Brain pericyte (primary cell): ENCODE measurements at regions not wholly inside any gene's neighbourhood (a gene's known extent, or its start where the extent isn't known, plus 50 kb on each side); places are given as distances from the start of the nearest gene placed in this dataset.
"Not testable (repeated sequence)": the region's sequence is repeated elsewhere in the genome, so short reads cannot be mapped to it uniquely, and the experiment has no call there.

Experiments
- DNase-seq: peaks from one replicate; pipeline ENCODE4 v3.0.0-alpha.2; 2012; ENCODE audit warnings: low read depth, low spot score

GRCh38 chr2:82256983-82257632 is 1952.6 kb upstream of the LRRTM1 start:
- DNase-seq: no peak

- DNase-seq: no peak
Observed at GRCh38 chr2:82256288-82256687, 1951.7 kb upstream of the LRRTM1 start.

DNA sequence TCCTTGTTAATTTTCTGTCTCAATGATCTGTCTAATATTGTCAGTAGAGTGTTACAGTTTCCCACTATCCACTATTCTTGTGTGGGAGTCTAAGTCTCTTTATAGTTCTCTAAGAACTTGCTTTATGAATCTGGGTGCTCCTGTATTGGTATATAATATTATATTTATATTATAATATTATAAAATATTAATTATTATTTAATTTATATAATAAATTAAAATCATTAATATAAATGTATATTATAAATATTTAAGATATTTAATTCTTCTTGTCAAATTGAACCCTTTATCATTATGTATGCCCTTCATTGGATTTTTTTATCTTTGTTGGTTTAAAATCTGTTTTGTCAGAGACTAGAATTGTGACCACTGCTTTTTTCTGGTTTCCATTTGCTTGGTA is 1950.2 kb upstream of the LRRTM1 start:
- DNase-seq: no peak

- no peak for DNase-seq
Observed at GRCh38 chr2:82246220-82246775, 1941.7 kb upstream of the LRRTM1 start.

DNA sequence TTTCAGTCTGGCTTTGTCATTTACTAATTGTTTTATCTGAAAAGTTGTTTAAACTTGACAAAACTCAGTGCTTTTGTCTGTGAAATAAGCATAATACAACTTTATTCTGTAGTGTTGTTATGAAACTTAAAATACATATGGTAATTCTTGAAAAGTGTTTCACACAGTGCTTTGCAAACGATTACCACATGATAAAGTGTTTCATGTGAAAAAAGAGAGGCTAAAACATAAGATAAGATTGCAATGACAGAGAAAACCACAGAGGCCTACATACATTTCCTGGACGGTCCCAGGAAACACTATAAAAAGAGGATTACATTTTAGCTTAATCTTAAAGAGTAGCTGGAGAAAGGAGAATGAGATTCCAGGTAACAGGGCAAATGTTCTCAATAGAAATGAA is 1934.6 kb upstream of the LRRTM1 start:
- DNase-seq: no peak

DNA sequence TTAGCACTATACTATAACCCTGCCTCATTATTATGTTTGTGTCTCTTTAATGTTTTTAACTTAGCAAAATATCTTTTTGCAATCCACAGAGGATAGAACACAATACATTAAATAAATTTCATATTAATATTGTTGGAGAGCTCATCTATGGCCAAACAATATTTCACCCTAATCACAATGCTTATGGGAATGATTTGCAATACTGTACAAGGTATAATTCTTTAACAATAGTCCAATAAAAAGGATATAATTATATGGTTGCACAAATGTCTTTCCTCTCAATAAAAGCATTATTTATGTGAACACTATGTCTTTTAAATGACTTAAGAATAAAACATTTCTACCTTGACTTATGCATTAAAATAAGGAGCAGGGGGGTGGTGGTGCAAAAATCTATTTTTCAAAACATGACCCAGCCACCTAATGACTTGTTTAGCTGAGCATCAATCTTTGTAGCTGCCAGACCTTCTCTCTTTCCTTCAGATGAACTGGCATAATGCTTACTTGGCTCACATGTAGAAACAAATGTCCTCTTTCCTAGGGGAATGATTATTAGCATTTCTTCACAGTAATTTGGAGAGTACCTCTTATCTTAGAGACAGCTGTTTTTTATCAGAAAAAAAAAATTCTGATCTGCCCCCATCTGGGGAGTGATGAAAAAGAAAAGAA is 1933.6 kb upstream of the LRRTM1 start:
- no peak for DNase-seq

DNA sequence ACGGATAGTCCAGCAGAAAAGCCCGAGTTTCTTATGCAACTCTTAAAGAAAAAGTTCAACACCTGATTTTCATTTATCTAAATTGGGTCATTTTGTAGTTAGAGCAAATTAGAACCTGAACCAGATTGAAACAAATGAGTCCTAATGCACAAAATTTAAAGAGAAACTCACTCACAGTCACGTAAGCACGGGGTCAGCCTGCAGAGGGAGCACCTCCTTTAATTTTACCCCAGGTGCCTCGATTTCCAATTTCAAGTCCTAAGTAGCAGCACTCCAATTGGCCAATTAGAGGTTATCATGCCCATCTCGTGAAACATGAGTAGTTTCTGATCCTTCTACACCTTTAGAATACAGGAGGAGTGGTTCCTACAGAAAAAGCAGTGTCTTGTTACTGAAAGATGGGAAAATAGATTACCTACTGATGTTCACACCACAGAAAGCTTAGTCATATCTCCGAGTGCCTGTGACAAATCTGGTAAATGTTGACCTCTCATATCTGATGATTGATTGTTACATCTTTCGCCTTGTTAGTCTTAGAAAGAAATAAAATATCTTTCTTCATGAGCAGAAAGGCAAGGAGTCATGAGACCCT is 1929.8 kb upstream of the LRRTM1 start:
- no peak for DNase-seq

DNA sequence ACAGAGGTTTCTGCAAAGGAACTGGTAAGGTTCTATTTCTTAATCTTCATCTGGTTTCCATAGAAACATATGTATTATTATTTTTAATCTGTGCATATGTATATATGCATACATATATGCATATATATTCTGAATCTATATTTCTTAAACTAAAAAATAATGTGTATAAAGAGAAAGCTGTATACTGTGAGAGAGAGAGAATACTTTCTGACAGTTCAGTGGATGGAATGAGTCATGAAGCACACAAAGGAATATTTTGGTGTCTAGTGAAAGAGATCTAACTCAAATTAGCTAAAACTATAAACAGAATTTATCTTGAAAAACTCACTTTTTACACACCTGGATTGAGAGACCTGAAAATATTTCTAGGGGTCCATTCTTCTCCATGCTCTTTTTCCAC is 1929.3 kb upstream of the LRRTM1 start:
- no peak for DNase-seq

DNA sequence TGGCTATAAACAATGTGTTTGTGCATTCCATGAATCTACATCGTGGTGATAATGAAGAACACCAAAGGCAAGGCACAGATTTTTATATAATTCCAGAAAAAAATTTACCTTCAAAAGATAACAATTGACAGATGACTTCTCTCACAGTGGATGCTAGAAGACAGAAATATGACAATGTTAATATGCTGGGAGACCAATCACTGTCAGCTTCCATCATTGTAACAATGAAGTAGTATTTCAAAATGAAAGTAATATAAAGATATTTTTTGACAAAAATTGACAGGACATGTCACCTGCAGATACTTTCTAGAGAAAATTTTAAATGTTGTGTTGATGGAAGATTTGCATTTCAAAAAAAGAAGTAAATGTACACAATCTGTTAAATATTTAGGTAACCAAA is 1925.9 kb upstream of the LRRTM1 start:
- DNase-seq: no peak

DNA sequence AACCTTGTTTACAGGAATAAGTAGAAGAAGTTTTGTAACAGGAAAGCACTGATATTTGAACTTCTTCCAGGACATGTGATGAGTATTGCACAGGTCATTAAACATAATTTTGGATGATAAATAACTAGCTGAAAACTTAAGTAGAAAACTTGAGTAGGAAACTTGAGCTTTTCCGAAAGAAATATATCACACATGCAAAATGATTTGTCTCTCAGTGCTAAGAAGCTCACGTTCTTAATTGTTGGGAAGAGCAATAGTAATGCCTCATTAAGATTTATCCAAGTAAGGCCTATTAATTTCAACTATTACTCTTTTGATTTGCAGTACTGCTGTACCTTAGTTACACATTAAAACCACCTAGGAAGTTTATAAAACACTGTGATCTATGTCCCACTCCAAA is 1921.9 kb upstream of the LRRTM1 start:
- no peak for DNase-seq

DNA sequence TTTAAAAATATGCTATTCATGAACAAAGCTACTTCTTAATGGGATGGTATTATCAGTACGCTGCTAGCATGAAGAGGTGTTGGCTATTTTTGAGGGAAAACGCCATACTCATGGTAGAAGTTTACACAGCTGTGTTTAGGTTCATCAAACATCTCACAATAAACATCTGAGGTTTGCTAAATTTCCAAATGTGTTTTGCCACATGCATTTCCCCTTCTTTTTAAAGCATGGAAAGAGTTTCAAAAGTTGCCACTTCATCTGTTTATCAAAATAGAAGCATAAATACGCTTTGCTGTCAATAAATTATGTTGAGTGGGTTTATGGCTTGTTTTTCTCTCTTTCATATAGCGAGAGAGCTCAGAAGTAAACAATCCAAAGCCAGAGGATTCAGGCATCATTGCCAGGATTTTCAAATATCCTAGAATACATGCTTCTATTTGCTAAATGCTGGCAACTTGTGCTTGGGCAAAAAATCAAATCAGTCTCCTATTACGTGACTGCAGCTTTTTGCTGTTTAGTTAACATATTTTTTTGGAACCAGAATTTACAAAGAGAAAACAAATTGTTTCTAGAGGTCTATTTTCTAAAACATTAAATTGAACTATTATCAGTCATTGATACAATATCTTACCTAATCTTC is 1919.9 kb upstream of the LRRTM1 start:
- no peak for DNase-seq

GRCh38 chr2:82215212-82215611 is 1910.7 kb upstream of the LRRTM1 start:
- DNase-seq: no peak

DNA sequence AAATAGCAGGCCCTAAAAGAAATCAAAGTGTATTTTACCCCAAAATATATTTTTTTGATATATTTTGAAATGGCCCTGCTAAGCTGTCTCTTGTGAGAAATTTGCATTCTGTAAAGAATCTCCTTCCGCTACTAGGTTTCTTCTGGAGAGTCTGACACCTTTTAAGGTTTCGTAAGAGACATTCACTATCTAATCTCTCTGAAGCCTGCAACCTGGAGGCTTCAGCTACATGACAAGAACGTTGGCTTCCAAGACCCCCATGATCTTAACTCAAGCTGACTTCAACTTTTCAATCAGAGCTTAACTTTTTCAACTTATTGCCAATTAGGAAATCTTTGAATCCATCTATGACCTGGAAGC is 1894.9 kb upstream of the LRRTM1 start:
- no peak for DNase-seq

- DNase-seq: no peak
Observed at GRCh38 chr2:82198809-82199492, 1894.4 kb upstream of the LRRTM1 start.

- DNase-seq: no peak
Observed at GRCh38 chr2:82182270-82182669, 1877.7 kb upstream of the LRRTM1 start.

DNA sequence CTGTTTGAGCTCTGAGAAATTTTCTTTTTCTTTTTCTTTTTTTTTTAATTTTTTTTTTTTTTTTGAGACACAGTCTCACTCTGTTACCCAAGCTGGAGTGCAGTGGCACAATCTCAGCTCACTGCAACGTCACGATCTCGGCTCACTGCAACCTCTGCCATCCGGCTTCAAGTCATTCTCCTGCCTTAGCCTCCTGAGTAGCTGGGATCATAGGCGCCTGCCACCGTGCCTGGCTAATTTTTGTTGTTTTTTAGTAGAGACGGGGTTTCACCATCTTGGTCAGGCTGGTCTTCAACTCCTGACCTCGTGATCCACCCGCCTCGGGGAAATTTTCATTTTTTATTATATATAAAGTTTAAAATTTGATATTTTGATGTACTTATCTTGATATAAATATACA is 1870.7 kb upstream of the LRRTM1 start:
- not testable (repeated sequence) for DNase-seq

DNA sequence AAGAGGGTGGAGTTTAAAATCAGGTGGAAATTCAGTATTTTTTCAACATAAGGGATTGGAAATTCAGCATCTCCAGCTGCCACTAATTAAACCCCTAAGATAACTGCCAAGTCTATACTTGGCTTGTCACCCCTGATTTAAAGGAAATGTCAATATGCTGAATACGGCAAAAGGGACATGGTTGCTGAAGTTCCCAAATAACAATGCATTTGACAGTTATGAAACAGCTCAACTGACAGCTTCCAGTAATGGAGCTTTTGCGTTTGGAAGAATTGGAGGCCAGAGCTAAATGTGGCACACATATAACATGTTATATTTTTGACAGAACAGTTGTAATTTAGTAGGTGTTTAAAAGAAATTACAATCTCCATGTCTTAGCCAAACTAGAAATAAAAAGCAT is 1867.9 kb upstream of the LRRTM1 start:
- DNase-seq: no peak

- DNase-seq: no peak
Observed at GRCh38 chr2:82169379-82169778, 1864.8 kb upstream of the LRRTM1 start.

DNA sequence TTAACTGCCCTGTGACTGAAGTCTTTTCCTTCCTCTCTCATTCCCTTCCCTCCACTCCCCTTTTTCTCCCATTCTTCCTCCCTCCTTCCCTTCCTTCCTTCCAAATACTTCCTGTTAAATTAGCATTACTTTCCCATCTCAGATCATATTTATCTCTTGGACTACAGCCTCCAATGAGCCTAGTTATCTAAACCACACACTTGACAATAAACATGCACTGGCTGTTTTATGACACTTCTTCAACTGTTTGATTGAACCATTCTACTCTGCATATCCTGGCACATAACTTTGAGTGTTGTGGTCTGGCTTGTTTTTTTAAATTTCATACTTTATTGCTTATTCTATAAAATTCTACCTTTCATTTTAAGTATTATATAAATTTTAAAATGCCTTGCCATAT is 1860.8 kb upstream of the LRRTM1 start:
- no peak for DNase-seq

DNA sequence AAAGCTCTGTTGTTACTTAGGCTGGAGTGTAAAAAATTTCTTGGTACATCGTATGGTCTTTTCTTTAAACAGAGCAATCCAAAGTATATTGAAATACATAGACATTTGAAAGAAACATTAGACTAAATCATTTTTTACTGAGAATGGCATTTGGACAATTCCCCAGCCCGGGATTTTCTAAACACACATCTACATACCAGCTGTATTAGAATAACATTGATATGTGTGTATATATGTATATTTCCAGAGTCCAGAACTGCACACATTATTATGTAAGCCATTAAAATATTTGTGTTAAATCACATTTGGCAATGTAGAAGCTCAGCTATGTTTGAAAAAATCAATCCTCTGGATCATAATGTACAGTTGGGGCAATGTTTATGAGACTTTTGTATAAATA is 1853.6 kb upstream of the LRRTM1 start:
- DNase-seq: no peak

- no peak for DNase-seq
Observed at GRCh38 chr2:82155469-82155868, 1850.9 kb upstream of the LRRTM1 start.

DNA sequence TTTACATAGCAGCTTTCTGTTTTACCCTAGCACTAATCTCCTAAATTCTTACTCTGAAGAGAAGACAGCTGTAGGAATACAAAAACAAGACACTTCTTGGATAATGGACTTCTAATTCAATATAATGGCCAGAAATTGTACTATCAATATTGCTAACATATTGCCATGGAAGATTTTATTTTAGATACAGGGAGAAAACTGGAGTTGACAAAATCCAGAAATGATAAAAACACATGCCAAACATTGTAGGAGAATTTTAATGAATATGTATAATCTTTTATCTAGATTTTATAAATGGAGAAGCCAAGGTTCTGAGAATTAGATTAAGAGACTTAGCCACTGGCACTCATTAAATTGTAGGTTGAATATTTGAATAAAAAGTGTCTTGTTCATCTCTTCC is 1838.8 kb upstream of the LRRTM1 start:
- no peak for DNase-seq
